Left forelimb (tissue), 1 donor: ENCODE measurements at regions not wholly inside any gene's neighbourhood (a gene's known extent, or its start where the extent isn't known, plus 50 kb on each side); places are given as distances from the start of the nearest gene placed in this dataset.
"Not testable (repeated sequence)": the region's sequence is repeated elsewhere in the genome, so short reads cannot be mapped to it uniquely, and the experiment has no call there.

ENCODE experiments used
- DNase-seq: peaks from one replicate; pipeline ENCODE4 v3.0.0-alpha.2; 2018; ENCODE audit warnings: low spot score

DNA sequence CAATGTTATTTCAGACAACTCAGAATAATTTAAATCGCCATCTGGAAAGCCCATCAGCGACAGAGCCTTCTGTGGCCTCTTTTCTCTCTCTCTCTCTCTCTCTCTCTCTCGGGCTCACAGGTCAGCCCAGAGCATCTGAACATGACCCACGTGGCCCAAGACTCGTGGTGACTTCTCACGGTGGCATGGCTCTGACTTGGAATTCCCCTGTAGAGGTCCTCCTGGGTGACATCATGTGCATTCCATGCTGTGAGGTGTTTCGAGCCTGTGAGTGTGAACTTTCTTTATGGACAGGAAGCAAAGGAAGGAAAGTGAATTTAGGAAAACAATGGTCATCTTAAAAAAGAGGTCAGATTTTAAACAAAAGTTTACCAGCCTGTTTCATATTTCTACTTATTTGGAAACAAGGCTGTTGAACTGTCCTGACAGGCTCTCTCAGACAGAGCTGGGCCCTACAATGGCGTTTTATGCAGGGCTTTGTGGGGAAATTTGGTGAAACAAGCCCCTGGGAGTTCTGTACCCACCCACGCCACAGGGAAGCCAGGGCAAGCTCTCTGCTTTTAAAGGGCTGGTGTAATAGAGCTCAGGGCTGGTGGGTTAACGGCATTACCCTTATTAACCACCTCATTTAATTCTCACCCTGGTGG lies 359.7 kb upstream of the ZNF32 start:
- no peak for DNase-seq

DNA sequence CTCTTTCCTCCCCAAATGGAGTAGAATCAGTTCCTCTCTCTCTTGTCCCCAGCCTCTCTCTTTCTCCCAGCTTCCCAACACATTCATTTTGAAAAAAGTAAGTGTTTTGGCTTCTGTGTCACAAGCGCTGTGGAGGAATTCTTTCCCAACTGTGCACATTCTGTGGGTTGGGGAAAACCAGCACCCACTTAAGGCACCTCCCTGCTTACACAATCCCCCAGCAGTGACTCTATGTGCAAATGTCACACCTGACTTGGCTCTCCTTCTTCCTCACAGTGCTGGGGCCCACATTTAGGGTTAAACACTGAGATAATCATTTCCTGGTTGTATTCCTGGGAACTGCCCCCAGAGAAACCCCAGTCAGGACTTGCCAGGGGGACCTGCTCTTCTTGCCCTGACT lies 358.1 kb upstream of the ZNF32 start:
- no peak for DNase-seq

DNA sequence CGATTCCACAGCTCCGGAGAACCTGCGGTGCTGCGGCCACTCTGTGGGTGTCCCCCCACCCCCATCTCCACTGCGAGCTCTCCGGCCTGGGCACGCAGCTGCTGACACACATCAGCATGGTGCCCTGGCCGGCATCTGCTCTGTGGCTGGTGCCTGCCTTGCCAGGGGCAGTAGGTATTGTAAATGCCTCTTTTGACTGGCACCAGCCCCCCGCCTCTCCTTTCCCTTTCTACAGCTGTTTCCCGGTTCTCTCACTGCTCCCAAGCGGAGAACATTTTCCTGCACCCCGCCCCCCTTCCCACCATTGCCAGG lies 357.1 kb upstream of the ZNF32 start:
- no peak for DNase-seq

DNA sequence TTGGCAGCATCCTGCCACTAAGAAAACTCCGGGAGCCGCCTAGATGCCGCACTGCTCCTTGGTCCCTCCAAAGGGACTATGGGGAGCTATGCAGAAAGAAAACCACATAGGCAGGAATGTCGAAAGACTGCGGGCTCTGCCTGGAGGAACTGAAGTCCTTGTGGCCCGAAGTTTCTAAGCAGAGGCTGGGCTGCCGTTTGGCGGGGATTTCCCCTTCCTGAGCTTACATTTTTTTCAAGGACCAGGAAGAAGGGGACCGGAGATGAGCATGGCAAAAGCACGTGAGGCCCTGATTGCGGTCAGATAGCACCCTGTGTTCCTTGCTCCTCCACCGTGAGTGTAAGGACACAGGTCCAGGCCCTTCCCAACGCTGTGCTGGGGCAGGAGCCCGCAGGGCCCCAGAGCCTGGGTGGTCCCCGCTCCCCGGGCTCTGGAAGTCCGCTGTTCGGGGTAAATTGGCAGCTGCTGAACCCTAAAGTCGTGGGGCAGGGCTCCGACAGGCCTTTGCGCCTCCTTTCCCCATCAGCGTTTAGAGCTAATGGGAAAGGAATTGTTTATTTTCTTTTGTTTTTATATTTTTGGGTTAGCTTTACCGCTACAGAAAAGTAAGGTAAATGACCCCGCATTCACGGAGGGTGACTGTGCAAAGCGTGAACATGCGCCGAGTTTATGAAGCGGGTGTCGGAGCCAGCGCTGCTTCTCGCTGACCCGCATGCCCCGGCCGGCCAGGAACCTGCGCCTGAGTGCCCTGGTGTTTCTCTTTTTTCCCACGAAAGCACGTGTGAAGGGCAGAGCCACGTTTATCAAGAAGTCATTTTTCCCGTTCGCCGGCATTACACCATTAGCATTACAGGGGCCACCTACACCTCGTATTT lies 356.5 kb upstream of the ZNF32 start:
- no peak for DNase-seq

DNA sequence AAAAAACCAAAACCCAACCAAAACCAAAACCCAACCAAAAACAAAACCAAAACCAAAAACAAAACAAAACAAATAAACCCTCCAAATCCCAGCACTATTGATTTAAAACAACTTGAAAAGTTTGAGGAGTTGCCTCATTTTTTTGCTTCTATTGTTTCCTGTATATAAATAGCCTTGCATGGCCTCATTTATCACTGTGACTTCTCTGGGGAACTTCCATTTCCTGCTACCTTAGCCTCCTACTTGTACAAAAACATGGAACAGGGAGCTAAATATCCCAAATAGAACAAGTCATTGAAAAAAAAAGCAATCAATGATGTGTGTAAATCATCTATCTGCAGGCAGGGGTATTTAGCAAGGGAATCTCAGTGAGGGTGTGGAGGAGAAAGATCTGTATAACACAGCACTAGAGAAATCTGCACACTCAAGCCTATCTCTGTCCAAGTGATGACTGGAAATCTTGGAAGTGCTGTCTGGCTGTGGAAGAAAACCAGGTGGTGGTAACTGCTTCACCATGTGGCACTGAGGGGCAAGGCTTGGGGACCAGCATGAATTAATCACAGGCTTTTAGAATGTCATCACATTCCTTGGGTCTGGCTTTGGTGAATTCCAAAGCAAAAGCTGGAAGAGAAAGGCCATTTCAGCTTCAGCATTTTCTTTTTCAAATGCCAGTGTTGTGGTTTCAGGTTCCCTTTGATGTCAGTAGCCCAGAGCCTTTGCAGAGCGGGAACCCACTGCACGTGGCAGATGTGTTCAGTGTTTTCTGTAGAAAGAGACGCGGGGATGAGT lies 349.5 kb upstream of the ZNF32 start:
- no peak for DNase-seq

DNA sequence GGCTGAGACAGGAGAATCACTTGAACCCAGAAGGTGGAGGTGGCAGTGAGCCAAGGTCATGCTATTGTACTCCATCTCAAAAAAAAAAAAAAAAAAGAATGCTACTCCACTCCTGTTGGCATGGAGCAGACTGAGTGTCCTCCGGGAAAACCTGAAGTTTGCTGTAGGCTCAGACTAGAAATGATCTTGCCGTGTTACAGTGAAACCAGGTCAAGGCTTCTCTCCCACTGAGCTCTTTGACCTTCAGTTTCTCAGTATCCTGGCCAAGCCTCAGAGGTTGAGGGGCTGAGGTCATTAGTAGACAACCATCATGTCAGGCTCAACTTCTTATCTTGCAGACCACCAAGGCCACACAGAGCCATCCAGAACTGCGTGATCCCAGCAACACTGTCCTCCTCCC lies 348.6 kb upstream of the ZNF32 start:
- no peak for DNase-seq

DNA sequence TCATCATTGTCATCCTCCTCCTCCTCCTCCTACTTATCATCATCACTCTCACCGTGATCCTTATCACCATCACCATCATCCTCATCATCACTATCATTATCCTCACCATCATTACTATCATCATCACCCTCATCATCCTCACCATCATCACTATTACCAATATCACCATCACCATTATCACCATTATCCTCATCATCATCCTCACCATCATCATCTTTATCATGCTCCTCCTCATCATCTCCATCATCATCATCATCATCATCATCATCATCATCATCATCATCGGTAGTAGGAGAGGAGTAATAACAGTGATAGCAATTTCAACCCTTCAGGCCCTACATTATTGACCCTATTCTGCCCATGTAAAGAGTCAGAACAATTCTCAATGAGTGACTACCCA lies 345.9 kb upstream of the ZNF32 start:
- no peak for DNase-seq

DNA sequence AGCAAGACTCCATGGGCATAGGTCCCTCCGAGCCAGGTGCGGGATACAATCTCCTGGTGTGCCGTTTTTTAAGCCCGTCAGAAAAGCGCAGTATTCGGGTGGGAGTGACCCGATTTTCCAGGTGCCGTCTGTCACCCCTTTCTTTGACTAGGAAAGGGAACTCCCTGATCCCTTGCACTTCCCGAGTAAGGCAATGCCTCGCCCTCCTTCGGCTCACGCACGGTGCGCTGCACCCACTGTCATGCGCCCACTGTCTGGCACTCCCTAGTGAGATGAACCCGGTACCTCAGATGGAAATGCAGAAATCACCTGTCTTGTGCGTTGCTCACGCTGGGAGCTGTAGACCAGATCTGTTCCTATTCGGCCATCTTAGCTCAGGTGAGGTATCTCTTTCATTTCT lies 344.1 kb upstream of the ZNF32 start:
- not testable (repeated sequence) for DNase-seq

DNA sequence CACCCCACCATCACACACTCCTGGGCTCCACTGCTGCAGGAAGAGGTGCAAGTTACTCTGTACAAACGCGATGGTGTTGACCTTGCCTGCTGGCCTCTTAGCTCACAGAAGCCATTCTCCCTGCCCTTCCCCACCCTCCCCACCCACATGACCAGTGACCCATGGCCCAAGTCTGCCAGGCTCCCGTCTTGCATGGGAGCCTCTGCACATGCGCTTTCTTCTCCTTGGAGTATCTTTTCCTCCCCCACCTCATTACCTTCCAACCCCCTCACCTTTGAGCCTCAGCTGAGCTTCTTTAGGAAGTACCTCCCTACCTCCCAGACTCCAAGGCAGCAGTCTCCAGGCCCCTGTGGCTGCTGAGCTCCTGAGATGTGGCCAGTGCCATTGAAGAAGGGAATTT lies 337.7 kb upstream of the ZNF32 start:
- DNase-seq, result no peak

DNA sequence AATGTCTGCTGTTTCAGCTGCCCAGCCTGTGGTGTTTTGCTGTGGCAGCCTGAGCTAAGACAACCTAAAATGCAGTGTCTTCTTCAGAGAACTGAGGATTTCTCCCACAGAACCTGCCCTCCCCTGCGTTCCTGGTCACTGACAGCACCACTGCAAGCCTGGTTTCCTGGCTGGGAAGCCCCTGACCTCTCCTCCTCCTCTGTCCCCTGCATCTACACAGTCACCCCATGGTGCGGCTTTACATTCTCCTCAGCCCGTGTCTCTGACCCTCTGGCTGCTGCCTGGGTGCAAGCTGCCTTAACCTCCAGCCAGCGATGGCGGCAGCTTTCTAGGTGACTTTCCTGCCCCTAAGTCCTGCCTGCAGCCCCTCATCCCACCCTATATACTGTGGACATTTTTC lies 337.3 kb upstream of the ZNF32 start:
- DNase-seq, result no peak

DNA sequence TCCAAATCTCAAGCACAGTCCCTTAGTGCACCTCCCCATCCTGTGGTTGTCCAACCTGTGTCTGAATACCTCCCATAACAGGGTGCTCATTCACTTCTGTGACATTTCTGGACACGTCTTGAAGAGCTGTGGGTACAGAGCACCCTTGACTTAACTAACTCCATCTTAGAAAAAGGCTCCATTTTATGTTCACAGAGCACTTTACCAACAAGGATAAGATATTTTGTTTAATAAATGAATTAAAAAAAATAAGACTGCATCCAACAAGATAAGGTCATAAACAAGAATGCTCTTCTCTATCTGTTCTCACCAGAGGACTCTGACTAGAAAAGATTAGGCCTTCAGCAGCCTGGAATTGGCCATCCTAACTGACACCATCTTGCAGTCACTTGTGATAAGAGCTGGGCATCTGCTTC lies 335.2 kb upstream of the ZNF32 start:
- no peak for DNase-seq

DNA sequence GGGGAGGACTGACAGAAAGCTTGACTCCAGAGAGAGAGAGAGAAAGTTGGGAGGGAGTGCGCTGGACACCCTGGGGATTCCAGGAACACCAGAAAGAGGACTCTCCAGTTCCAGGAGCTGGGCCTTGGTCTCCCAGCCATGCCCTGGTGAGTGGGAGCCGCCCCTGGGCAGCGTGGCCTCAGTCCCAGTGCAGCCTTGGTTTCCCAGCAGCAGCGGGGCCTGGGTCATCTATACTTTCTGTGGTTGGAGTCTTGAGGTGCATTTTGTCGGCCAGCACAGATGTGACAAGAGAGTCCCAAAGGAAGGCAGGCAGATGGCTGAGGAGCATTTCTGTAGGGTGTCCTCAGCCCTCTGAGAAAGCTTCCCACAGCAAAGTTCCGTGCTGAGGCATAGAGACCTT lies 334.7 kb upstream of the ZNF32 start:
- DNase-seq, result no peak

DNA sequence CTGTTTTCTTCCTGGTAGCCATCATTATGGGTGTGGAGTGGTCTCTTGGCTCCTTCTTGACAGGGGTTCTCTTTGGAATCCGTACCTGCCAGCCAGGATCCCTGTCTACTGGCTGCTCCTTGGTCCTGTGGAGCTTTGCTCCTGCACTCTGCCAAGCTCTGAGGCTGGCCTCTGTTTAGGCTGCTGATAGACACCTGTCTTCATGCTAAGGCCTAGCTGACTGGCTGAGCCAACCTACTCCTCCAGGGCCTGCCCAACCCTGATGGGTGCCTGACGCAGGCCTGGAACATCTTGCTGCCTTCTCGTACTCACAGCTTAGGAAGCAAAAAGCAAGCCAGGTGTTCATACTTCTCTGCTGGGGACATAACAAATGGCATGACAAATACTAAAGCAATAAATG lies 333.6 kb upstream of the ZNF32 start:
- peak; percentile 44 for DNase-seq

DNA sequence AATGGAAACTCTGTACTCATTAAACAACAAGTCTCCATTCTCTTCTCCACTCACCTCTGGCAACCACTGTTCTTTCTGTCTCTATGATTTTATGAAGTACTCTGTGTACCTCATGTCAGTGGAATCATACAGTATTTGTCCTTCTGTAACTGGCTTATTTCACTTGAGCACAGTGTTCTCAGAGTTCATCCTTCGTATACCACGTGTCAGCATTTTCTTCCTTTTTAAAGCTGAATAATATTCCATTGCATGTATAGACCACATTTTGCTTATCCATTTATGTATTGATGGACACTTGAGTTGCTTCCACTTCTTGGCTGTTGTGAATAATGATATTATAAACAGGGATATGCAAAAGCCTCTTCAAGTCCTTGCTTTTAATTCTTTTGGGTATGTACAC lies 333.0 kb upstream of the ZNF32 start:
- DNase-seq, result no peak

DNA sequence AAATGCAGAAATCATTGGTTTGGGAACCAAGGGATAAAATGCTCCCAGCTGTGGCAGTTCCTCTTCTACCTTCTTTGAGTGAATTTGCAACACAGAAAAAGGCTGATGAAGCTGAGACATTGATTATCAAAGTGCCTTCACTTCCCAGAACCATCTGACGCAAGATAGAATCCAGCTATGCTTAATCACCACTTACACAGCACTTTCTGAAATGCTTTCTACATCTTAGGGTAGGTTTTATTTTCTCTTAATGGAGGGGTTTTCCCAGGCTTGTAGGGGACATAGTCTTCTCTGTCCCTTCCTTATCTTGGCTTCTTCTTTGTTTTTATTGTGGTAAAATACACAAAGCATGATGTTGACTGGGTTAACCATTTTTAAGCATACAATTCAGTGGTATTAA lies 332.6 kb upstream of the ZNF32 start:
- no peak for DNase-seq

DNA sequence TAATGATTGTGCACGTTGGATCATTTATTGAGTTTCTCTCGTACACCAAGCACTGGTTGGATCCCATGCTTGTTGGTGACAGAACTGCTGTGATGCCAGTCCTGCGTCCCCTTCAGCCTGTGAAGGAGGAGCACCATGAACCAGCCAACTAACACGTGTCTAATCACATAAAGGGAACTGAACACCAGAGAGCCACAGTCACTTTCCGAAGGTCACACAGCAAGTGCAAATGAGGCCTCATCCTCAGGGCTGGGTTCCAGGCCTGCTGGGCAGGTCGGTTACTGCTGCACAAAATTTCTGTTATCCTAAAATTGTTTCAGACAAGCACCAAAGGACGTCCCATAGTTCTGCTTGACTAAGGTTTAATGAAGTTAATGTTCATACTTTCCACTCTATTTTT lies 332.0 kb upstream of the ZNF32 start:
- DNase-seq, result peak; percentile 23

DNA sequence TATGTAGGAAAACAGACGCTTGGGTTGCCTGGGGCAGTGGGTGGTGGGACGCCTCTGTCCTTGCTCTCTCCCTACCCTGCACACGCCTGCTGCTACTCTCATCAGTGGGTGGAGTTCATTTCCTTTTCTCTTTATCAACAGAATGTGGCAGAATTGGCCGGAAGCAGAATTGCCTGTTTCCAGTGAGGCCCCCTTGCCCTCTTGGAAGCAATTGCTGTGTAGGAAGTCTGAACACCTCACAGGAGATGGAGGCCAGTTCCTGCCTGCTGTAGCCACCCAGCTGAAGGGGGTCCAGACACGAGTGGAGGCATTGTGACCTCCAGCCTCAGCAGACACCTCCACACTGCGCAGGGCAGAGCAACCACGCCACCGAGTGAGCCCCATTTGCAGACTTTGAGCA lies 331.6 kb upstream of the ZNF32 start:
- peak; percentile 49 for DNase-seq

DNA sequence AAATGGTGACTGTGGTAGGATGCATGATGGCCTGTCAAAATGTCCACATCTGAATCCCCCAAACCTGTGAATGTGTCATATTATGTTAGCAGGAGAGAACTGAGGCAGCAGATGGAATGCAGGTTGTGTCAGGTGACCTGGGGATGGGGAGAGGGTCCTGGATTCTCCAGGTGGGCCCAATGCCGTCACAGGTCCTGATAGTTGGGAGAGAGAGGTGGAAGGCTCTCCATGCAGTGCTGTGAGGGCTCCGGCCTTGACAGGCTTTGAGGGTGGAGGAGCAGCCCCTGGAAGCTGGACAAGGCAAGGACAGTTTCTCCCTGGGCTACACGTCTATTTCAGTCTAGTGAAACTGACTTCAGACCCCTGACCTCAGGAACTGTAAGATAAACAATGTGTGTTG lies 330.9 kb upstream of the ZNF32 start:
- DNase-seq, result peak; percentile 34

DNA sequence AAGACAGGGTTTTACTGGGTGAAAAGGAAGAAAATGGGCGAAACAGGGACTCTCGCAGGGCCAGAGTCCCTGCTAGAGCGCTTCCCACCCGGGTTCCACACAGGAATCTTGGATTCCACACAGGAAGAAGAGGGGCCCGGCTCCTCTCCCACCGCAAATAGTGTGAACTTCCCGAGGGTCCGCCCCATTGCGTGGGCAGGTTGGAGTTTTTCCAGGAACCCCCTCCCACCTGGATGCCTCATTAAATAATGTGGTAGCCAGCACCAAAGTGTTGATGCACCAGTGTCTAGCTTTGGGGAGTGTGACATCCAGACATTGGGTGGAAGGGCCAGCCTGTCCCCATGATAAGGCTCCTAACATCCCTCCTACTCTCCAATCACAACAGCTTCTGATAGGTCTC lies 330.3 kb upstream of the ZNF32 start:
- peak; percentile 58 for DNase-seq

DNA sequence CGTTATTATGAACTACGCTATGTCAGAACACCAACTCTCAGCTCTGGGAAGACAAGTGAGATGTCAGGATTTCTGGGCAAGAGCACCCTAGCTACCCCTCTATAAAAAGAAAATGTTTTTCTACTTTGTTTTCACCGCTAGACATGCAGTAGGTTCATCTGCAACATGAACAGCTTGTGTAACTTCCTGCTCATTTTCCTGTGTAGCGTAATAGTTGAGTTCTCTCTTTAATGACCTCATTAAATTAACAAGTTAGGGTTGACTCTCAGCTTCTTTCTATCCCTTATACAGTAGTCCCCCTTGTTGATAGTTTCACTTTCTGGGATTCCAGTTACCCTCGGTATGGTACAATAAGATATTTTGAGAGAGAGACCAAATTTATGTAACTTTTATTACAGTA lies 329.4 kb upstream of the ZNF32 start:
- DNase-seq, result no peak

DNA sequence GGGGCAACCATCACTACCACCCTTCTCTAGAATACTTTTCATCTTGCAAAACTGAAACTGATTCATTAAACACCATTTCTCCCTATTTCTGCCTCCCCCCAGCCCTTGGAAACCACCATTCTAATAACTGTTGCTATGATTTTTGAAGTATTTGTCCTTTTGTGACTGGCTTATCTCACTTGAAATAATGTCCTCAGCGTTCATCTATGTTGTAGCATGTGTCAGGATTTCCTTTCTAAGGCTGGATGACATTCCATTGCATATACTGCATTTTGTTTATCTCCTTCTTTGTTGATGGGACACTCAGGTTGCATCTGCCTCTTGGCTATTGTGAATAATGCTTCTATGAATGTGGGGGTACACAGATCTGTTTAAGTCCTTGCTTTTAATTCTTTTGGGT lies 327.6 kb upstream of the ZNF32 start:
- no peak for DNase-seq

DNA sequence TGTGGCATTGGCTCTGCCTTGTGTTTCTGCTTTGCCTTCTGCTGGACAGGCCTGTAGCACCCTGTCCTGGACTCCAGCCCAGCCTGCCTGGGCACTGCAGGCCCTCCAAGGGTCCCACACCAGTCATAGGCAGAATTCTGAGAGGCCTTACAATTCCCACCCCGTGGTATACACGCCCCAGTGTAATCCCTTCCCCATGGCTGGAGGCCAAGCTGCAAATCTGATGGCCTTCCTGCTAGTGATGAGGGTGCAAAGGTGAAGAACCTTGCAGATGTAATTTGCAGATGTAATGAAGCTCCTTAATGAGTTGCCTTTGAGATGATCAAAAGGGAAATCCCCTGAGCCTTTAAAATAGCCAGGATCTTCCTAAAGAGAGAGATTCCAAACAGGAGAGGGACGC lies 325.1 kb upstream of the ZNF32 start:
- DNase-seq, result peak; percentile 45

DNA sequence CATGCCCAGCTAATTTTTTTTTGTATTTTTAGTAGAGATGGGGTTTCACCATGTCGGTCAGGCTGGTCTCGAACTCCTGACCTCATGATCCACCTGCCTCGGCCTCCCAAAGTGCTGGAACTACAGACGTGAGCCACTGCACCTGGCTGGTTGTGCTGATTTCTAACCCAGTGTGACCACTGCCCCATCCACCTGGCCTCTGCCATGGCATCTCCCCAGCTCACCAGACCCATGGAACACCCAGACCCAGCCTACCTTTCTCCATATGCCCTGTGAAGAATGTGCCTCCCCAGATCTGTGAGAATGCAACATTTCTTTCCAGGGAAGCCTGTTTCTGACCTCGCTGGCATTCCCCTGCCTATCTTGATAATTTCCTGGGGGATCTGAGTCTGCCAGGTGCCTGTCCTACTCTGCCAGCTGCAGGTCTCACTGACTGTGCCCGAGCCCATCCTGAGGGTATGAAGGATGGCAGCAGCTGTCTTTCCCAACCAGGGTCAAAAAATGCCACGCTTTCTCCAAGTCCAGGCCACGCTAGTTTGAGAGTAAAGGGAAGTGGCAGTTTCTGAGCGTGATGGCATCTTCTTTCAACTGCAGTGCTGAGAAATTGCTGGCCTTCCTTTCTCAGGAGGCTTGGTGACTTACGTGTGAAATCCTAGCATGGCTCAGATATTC lies 324.4 kb upstream of the ZNF32 start:
- DNase-seq, result peak; percentile 60
